Fibroblast of lung (primary cell): ENCODE measurements at regions not wholly inside any gene's neighbourhood (a gene's known extent, or its start where the extent isn't known, plus 50 kb on each side); places are given as distances from the start of the nearest gene placed in this dataset.

Experiments
- EZH2 ChIP-seq: IDR thresholded peaks from 2 replicates; pipeline ENCODE4 v1.5.1; 2012; ENCODE audit warnings: low read length, control low read depth, mild to moderate bottlenecking; ENCODE audit errors: missing control alignments
- TF ChIP-seq, protein P1 (sequence below), 2 donors: IDR thresholded peaks in 1 of 2; conservative IDR thresholded peaks in 1 of 2; 1 replicate in 1 of 2; 2 replicates in 1 of 2; pipeline ENCODE4 v1.5.1; 2011 to 2012; ENCODE audit warnings: low read length in 2 of 2, control low read depth in 1 of 2, inconsistent platforms in 1 of 2, low read depth in 1 of 2, mild to moderate bottlenecking in 1 of 2

- no peak for TF ChIP-seq EZH2
- TF ChIP-seq, protein P1, sequence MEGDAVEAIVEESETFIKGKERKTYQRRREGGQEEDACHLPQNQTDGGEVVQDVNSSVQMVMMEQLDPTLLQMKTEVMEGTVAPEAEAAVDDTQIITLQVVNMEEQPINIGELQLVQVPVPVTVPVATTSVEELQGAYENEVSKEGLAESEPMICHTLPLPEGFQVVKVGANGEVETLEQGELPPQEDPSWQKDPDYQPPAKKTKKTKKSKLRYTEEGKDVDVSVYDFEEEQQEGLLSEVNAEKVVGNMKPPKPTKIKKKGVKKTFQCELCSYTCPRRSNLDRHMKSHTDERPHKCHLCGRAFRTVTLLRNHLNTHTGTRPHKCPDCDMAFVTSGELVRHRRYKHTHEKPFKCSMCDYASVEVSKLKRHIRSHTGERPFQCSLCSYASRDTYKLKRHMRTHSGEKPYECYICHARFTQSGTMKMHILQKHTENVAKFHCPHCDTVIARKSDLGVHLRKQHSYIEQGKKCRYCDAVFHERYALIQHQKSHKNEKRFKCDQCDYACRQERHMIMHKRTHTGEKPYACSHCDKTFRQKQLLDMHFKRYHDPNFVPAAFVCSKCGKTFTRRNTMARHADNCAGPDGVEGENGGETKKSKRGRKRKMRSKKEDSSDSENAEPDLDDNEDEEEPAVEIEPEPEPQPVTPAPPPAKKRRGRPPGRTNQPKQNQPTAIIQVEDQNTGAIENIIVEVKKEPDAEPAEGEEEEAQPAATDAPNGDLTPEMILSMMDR (conservative IDR thresholded peaks at IDR 0.05 in 1 of 2, IDR thresholded peaks at IDR 0.05 in 1 of 2; ENCODE audit: low read depth in 1 of 2, low read length in 2 of 2) = no peak
Observed at GRCh38 chr7:89477991-89478390, 676.3 kb upstream of the STEAP1 start.
